ENCODE measurements at regions not wholly inside any gene's neighbourhood (a gene's known extent, or its start where the extent isn't known, plus 50 kb on each side); places are given as distances from the start of the nearest gene placed in this dataset.

- TF ChIP-seq POLR2A (IDR thresholded peaks at IDR 0.05): no peak
- no peak for TF ChIP-seq CTCF (IDR thresholded peaks at IDR 0.05)
- no peak for TF ChIP-seq POLR2AphosphoS5 (IDR thresholded peaks at IDR 0.05)
- no peak for DNase-seq (ENCODE audit: low spot score in 2 of 2)
Measured at GRCh38 chr5:19189176-19189575, 798.8 kb downstream of the CDH18 start.

GRCh38 chr5:19193631-19194030, 794.4 kb downstream of the CDH18 start:
- TF ChIP-seq POLR2AphosphoS5 (IDR thresholded peaks at IDR 0.05) (no peak), CTCF (IDR thresholded peaks at IDR 0.05) (no peak), POLR2A (IDR thresholded peaks at IDR 0.05) (no peak)
- intact Hi-C loops (cut with DNase I; ENCODE audit: low total_unique reads): no loop called here

More at GRCh38 chr5:19189176-19189575, 798.8 kb downstream of the CDH18 start:
- intact Hi-C loops (cut with DNase I; ENCODE audit: low total_unique reads): no loop called here
- Histone ChIP-seq H3K9me3 (no peaks in the 10 kb centered on the region), H3K36me3 (no peaks in the 10 kb centered on the region), H3K27me3 (no peaks in the 10 kb centered on the region), H3K27ac (no peak overlapping the region), H3K4me1 (no peaks in the 10 kb centered on the region), H3K4me3 (no peak overlapping the region)

GRCh38 chr5:19196631-19197030, 791.4 kb downstream of the CDH18 start:
- Histone ChIP-seq H3K36me3 (no peaks in the 10 kb centered on the region), H3K4me3 (no peak overlapping the region), H3K4me1 (no peaks in the 10 kb centered on the region), H3K27ac (no peak overlapping the region), H3K9me3 (no peaks in the 10 kb centered on the region), H3K27me3 (no peaks in the 10 kb centered on the region)
- no peak for TF ChIP-seq POLR2A (IDR thresholded peaks at IDR 0.05)
- intact Hi-C loops (cut with DNase I; ENCODE audit: low total_unique reads): no loop called here
- DNase-seq (ENCODE audit: low spot score in 2 of 2): no peak

More at GRCh38 chr5:19193631-19194030, 794.4 kb downstream of the CDH18 start:
- Histone ChIP-seq H3K4me3 (no peak overlapping the region), H3K9me3 (no peaks in the 10 kb centered on the region), H3K4me1 (no peaks in the 10 kb centered on the region), H3K27ac (no peak overlapping the region), H3K36me3 (no peaks in the 10 kb centered on the region), H3K27me3 (no peaks in the 10 kb centered on the region)
- DNase-seq (ENCODE audit: low spot score in 2 of 2): no peak

- H3K4me1 ChIP-seq: no peaks in the 10 kb centered on the region
- DNase-seq (ENCODE audit: low spot score in 2 of 2): no peak
- no peaks in the 10 kb centered on the region for H3K27me3 ChIP-seq
Measured at GRCh38 chr5:19200251-19200650, 787.7 kb downstream of the CDH18 start.

GRCh38 chr5:19208397-19208796, 779.6 kb downstream of the CDH18 start:
- DNase-seq (ENCODE audit: low spot score in 2 of 2): no peak
- Histone ChIP-seq H3K36me3 (no peaks in the 10 kb centered on the region), H3K4me3 (no peak overlapping the region), H3K9me3 (peaks cover 0 to 9% of the 10 kb centered on the region in 2 donors), H3K27me3 (no peaks in the 10 kb centered on the region), H3K27ac (no peak overlapping the region), H3K4me1 (no peaks in the 10 kb centered on the region)
- intact Hi-C loops (cut with DNase I; ENCODE audit: low total_unique reads): no loop called here
- no peak for TF ChIP-seq POLR2A (IDR thresholded peaks at IDR 0.05)
- no peak for TF ChIP-seq POLR2AphosphoS5 (IDR thresholded peaks at IDR 0.05)
- no peak for TF ChIP-seq CTCF (IDR thresholded peaks at IDR 0.05)

More at GRCh38 chr5:19200251-19200650, 787.7 kb downstream of the CDH18 start:
- intact Hi-C loops (cut with DNase I; ENCODE audit: low total_unique reads): no loop called here
- H3K27ac ChIP-seq: no peak overlapping the region
- H3K36me3 ChIP-seq: no peaks in the 10 kb centered on the region
- H3K4me3 ChIP-seq: no peak overlapping the region
- no peak for TF ChIP-seq POLR2AphosphoS5 (IDR thresholded peaks at IDR 0.05)
- no peak for TF ChIP-seq POLR2A (IDR thresholded peaks at IDR 0.05)
- H3K9me3 ChIP-seq: no peaks in the 10 kb centered on the region

- intact Hi-C loops (cut with DNase I; ENCODE audit: low total_unique reads): no loop called here
Measured at GRCh38 chr5:19210886-19211285, 777.1 kb downstream of the CDH18 start.

More at GRCh38 chr5:19210886-19211285, 777.1 kb downstream of the CDH18 start:
- Histone ChIP-seq H3K4me1 (no peaks in the 10 kb centered on the region), H3K9me3 (peaks cover 0 to 9% of the 10 kb centered on the region in 2 donors), H3K27ac (no peak overlapping the region), H3K36me3 (no peaks in the 10 kb centered on the region), H3K4me3 (no peak overlapping the region), H3K27me3 (no peaks in the 10 kb centered on the region)
- no peak for DNase-seq (ENCODE audit: low spot score in 2 of 2)
- TF ChIP-seq POLR2A (IDR thresholded peaks at IDR 0.05) (no peak), CTCF (IDR thresholded peaks at IDR 0.05) (no peak), POLR2AphosphoS5 (IDR thresholded peaks at IDR 0.05) (no peak)

Measured in breast epithelium (tissue), 4 donors.